ENCODE measurements at regions not wholly inside any gene's neighbourhood (a gene's known extent, or its start where the extent isn't known, plus 50 kb on each side); places are given as distances from the start of the nearest gene placed in this dataset.

DNA sequence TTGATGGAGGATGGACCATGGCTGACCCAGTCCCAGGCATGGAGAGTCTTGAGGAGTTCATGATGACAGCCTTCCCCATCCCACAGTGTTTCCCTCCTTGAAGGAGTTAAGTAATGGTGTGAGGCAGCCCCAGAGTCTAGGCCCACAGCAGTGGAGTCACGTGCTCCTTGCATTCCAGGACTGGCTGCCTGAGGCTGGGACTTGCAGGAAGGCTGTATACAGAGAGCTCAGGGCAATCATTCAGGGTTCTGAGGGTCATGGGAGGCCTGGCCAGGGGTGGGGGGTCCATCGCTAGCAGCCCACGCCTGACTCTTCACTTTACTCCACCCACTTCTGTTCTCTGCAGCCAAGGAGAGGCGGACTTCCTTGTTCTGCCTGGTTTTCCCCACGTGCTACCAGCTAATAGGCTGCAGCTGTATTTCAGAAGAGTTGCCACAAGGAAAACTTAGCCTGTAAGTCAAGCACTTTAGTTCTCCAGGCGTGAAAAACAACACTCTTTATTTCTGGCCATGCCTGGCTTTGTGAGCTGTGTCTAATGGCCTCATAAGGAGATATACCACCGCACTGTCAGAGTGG lies 272.5 kb downstream of the DHX35 start:
- Histone ChIP-seq H3K36me3 (no peaks in the 10 kb centered on the region), H3K4me3 (no peak overlapping the region), H3K27ac (no peak overlapping the region), H3K27me3 (no peaks in the 10 kb centered on the region), H3K4me1 (no peaks in the 10 kb centered on the region), H3K9me3 (no peaks in the 10 kb centered on the region)
- intact Hi-C loops (cut with DNase I) = no loop called here
- DNase-seq (ENCODE audit: extremely low spot score in 2 of 2) = no peak
- no peak for TF ChIP-seq POLR2A (IDR thresholded peaks at IDR 0.05)
- TF ChIP-seq, protein P1, sequence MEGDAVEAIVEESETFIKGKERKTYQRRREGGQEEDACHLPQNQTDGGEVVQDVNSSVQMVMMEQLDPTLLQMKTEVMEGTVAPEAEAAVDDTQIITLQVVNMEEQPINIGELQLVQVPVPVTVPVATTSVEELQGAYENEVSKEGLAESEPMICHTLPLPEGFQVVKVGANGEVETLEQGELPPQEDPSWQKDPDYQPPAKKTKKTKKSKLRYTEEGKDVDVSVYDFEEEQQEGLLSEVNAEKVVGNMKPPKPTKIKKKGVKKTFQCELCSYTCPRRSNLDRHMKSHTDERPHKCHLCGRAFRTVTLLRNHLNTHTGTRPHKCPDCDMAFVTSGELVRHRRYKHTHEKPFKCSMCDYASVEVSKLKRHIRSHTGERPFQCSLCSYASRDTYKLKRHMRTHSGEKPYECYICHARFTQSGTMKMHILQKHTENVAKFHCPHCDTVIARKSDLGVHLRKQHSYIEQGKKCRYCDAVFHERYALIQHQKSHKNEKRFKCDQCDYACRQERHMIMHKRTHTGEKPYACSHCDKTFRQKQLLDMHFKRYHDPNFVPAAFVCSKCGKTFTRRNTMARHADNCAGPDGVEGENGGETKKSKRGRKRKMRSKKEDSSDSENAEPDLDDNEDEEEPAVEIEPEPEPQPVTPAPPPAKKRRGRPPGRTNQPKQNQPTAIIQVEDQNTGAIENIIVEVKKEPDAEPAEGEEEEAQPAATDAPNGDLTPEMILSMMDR (IDR thresholded peaks at IDR 0.05) = no peak
- no peak for TF ChIP-seq POLR2AphosphoS5 (IDR thresholded peaks at IDR 0.05; ENCODE audit: insufficient read depth in 1 of 2, low read depth in 1 of 2)

DNA sequence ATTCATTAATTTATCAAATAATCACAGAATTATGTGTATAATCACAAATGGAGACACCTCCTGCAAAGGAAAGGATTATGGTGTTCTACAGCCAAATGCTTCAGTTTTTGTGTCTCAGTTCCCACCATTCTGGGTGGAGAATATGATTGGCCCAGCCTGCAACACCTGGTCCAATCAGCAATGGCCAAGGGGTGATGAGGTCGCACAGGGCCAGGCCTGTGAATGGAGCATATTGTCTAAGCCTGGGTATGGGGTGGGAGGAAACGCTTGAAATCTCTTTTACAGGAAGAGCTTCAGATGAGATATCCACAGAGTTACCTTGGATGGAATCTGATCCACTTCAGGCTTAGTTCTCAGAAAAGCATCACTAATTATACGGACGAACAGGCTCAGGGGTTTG lies 271.6 kb downstream of the DHX35 start:
- Histone ChIP-seq H3K4me3 (no peak overlapping the region), H3K4me1 (no peaks in the 10 kb centered on the region), H3K27me3 (no peaks in the 10 kb centered on the region), H3K9me3 (no peaks in the 10 kb centered on the region), H3K36me3 (no peaks in the 10 kb centered on the region), H3K27ac (no peak overlapping the region)
- TF ChIP-seq, protein P1 (IDR thresholded peaks at IDR 0.05) = no peak
- TF ChIP-seq POLR2AphosphoS5 (IDR thresholded peaks at IDR 0.05; ENCODE audit: insufficient read depth in 1 of 2, low read depth in 1 of 2) (no peak), POLR2A (IDR thresholded peaks at IDR 0.05) (no peak)
- no peak for DNase-seq (ENCODE audit: extremely low spot score in 2 of 2)
- intact Hi-C loops (cut with DNase I) = no loop called here

DNA sequence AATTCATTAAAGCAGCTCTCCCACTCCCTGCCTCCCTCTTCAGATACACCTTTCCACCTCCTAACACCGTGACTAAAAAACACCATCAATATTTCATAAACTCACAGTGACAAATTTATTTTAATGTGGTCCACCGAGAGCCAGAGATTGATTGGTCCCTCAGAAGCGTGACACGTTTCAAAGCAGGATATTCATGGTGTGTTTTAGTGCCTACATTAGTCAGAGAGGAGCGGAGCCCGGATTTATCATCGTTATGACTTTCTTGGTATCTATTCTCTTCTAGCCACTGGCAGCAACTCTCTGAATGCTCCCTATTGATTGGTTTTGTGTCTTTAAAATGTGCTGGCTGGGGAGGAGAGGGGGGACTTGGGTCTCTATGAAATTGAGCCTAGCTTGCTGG lies 265.3 kb downstream of the DHX35 start:
- Histone ChIP-seq H3K36me3 (no peaks in the 10 kb centered on the region), H3K27me3 (no peaks in the 10 kb centered on the region), H3K9me3 (no peaks in the 10 kb centered on the region), H3K4me3 (no peak overlapping the region), H3K27ac (no peak overlapping the region), H3K4me1 (no peaks in the 10 kb centered on the region)
- intact Hi-C loops (cut with DNase I) = no loop called here
- DNase-seq (ENCODE audit: extremely low spot score in 2 of 2) = no peak
- TF ChIP-seq POLR2AphosphoS5 (IDR thresholded peaks at IDR 0.05; ENCODE audit: insufficient read depth in 1 of 2, low read depth in 1 of 2) (no peak), POLR2A (IDR thresholded peaks at IDR 0.05) (no peak)
- TF ChIP-seq, protein P1 (IDR thresholded peaks at IDR 0.05) = no peak

DNA sequence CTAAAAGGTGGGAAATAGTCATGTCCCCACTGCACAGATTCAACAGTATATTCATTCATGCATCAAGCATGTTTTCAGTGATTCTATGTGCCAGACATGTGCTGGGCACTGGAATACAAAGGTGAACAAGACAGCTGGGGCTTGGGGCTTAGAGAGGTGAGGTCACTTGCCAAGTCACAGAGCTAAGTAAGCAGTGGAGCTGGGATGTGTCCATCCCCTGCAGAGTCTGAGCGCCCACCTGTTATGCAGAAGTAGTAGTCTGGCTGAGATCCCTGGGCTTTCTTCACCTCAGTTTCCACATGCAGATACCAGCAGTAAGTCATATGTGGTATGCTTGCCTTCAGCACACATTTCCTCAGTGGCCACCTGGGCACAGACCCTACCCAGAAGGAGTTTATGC lies 263.8 kb downstream of the DHX35 start:
- H3K4me3 ChIP-seq = no peak overlapping the region
- TF ChIP-seq POLR2AphosphoS5 (IDR thresholded peaks at IDR 0.05; ENCODE audit: insufficient read depth in 1 of 2, low read depth in 1 of 2) (no peak), POLR2A (IDR thresholded peaks at IDR 0.05) (no peak)
- TF ChIP-seq, protein P1 (IDR thresholded peaks at IDR 0.05) = no peak
- H3K36me3 ChIP-seq = no peaks in the 10 kb centered on the region
- DNase-seq (ENCODE audit: extremely low spot score in 2 of 2) = no peak
- no peak overlapping the region for H3K27ac ChIP-seq
- no peaks in the 10 kb centered on the region for H3K9me3 ChIP-seq
- H3K27me3 ChIP-seq = no peaks in the 10 kb centered on the region
- no peaks in the 10 kb centered on the region for H3K4me1 ChIP-seq
- intact Hi-C loops (cut with DNase I) = no loop called here

DNA sequence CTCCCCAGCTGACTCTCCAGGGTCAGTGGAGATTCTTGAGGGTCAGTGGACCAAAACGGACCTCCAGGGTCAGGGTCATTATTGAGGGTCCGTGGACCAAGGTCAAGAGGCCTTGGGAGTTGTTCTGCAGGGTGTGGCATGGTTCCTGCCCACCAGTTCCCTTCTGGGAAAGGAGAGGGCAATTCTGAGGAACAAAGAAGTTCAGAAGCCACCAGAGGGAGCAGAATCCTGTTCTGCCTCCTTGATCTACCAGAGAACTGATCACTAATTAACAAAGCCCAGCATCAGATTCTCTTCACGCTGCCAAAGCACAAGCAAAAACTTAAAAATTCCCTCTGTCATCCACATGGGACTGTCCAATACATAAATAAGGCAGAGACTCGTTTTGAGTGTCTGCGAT lies 263.4 kb downstream of the DHX35 start:
- no peak for DNase-seq (ENCODE audit: extremely low spot score in 2 of 2)
- no peak for TF ChIP-seq POLR2A (IDR thresholded peaks at IDR 0.05)
- TF ChIP-seq POLR2AphosphoS5 (IDR thresholded peaks at IDR 0.05; ENCODE audit: insufficient read depth in 1 of 2, low read depth in 1 of 2) = no peak
- TF ChIP-seq, protein P1 (IDR thresholded peaks at IDR 0.05) = no peak
- no peaks in the 10 kb centered on the region for H3K27me3 ChIP-seq
- H3K4me3 ChIP-seq = no peak overlapping the region
- no peaks in the 10 kb centered on the region for H3K9me3 ChIP-seq
- no peaks in the 10 kb centered on the region for H3K36me3 ChIP-seq
- intact Hi-C loops (cut with DNase I) = no loop called here
- H3K4me1 ChIP-seq = no peaks in the 10 kb centered on the region
- H3K27ac ChIP-seq = no peak overlapping the region
